ENCODE measurements at regions not wholly inside any gene's neighbourhood (a gene's known extent, or its start where the extent isn't known, plus 50 kb on each side); places are given as distances from the start of the nearest gene placed in this dataset.

- no TSS peak for BruUV-seq (replicated peaks)
- Histone ChIP-seq H3K27ac (ENCODE audit: low read length) (no peak overlapping the region), H3K4me2 (ENCODE audit: low read length) (no peak overlapping the region), H4K20me1 (ENCODE audit: low read length) (no peaks in the 10 kb centered on the region), H3K27me3 (ENCODE audit: low read length) (no peaks in the 10 kb centered on the region), H3K4me1 (ENCODE audit: insufficient read depth, low read length) (peaks cover 13% of the 10 kb centered on the region), H2AFZ (ENCODE audit: low read length) (no peak overlapping the region), H3K4me3 (ENCODE audit: low read length) (no peak overlapping the region), H3K36me3 (ENCODE audit: low read depth, low read length) (no peaks in the 10 kb centered on the region), H3K9me2 (replicated peaks; ENCODE audit: low read length) (no peaks in the 10 kb centered on the region), H3K79me2 (ENCODE audit: low read length) (no peaks in the 10 kb centered on the region), H3K9me3 (ENCODE audit: low read length) (no peaks in the 10 kb centered on the region), H3K9ac (ENCODE audit: low read length) (no peak overlapping the region), H3F3A (ENCODE audit: low read length, unreplicated experiment) (no peaks in the 10 kb centered on the region)
- intact Hi-C loops (cut with micrococcal nuclease): no loop called here
- no peak for TF ChIP-seq CTCF (conservative IDR thresholded peaks at IDR 0.05; ENCODE audit: low read depth, low read length)
- no peak for TF ChIP-seq EZH2 (IDR thresholded peaks at IDR 0.05; ENCODE audit: low read length, unreplicated experiment)
- POLR2A ChIA-PET (ENCODE audit: unreplicated experiment): no interaction called here
- CTCF ChIA-PET: no interaction called here
- ATAC-seq (no peak), DNase-seq (no peak)
Measured at GRCh38 chr1:67983867-67984266, 66.6 kb downstream of the DIRAS3 start.

- no peaks in the 10 kb centered on the region for H3F3A ChIP-seq (ENCODE audit: low read length, unreplicated experiment)
- no peaks in the 10 kb centered on the region for H3K36me3 ChIP-seq (ENCODE audit: low read depth, low read length)
- no peaks in the 10 kb centered on the region for H3K79me2 ChIP-seq (ENCODE audit: low read length)
- peak; percentile 17 for DNase-seq
- H3K4me3 ChIP-seq (ENCODE audit: low read length): no peak overlapping the region
- no peaks in the 10 kb centered on the region for H3K27me3 ChIP-seq (ENCODE audit: low read length)
- no peaks in the 10 kb centered on the region for H3K9me3 ChIP-seq (ENCODE audit: low read length)
- no TSS peak for BruUV-seq (replicated peaks)
- H3K4me2 ChIP-seq (ENCODE audit: low read length): 0 out of 2 replicates have a peak overlapping the region, but pooled peaks have one; percentile 3
- no peaks in the 10 kb centered on the region for H3K9me2 ChIP-seq (replicated peaks; ENCODE audit: low read length)
- POLR2A ChIA-PET (ENCODE audit: unreplicated experiment): interaction anchor here (0.6 kb wide), 1 partner anchor 1363 kb away, joined by 5 read pairs; no protein-coding TSS in a partner anchor
- CTCF ChIA-PET: no interaction called here
- ATAC-seq: peak; percentile 48; the same call in 1 of the 2 replicates
- TF ChIP-seq EZH2 (IDR thresholded peaks at IDR 0.05; ENCODE audit: low read length, unreplicated experiment) (no peak), EZH2phosphoT487 (IDR thresholded peaks at IDR 0.05; ENCODE audit: borderline replicate concordance, low read length) (no peak), CTCF (conservative IDR thresholded peaks at IDR 0.05; ENCODE audit: low read depth, low read length) (no peak)
- H3K27ac ChIP-seq (ENCODE audit: low read length): peak overlapping the region; percentile 60
- H3K9ac ChIP-seq (ENCODE audit: low read length): no peak overlapping the region; the same call in 1 of the 2 replicates
- intact Hi-C loops (cut with micrococcal nuclease): no loop called here
- H4K20me1 ChIP-seq (ENCODE audit: low read length): no peaks in the 10 kb centered on the region
- no peak overlapping the region for H2AFZ ChIP-seq (ENCODE audit: low read length)
- H3K4me1 ChIP-seq (ENCODE audit: insufficient read depth, low read length): peaks cover 18% of the 10 kb centered on the region
Measured at GRCh38 chr1:67980028-67980427, 70.4 kb downstream of the DIRAS3 start.

- H3K27ac ChIP-seq (ENCODE audit: low read length): peak overlapping the region; percentile 60
Measured at GRCh38 chr1:67979532-67979931, 70.9 kb downstream of the DIRAS3 start.

More at GRCh38 chr1:67979532-67979931, 70.9 kb downstream of the DIRAS3 start:
- H3K27me3 ChIP-seq (ENCODE audit: low read length): no peaks in the 10 kb centered on the region
- no peaks in the 10 kb centered on the region for H3K36me3 ChIP-seq (ENCODE audit: low read depth, low read length)
- no peaks in the 10 kb centered on the region for H4K20me1 ChIP-seq (ENCODE audit: low read length)
- CTCF ChIA-PET: interaction anchor here (0.6 kb wide), 1 partner anchor 31 kb away, joined by 4 read pairs; no protein-coding TSS in a partner anchor
- 0 out of 2 replicates have a peak overlapping the region, but pooled peaks have one; percentile 3 for H3K4me2 ChIP-seq (ENCODE audit: low read length)
- no peaks in the 10 kb centered on the region for H3K79me2 ChIP-seq (ENCODE audit: low read length)
- BruUV-seq (replicated peaks): no TSS peak
- no peak overlapping the region; the same call in 1 of the 2 replicates for H3K9ac ChIP-seq (ENCODE audit: low read length)
- no peaks in the 10 kb centered on the region for H3K9me2 ChIP-seq (replicated peaks; ENCODE audit: low read length)
- no peak overlapping the region for H3K4me3 ChIP-seq (ENCODE audit: low read length)
- TF ChIP-seq CTCF (conservative IDR thresholded peaks at IDR 0.05; ENCODE audit: low read depth, low read length) (no peak), EZH2phosphoT487 (IDR thresholded peaks at IDR 0.05; ENCODE audit: borderline replicate concordance, low read length) (no peak), EZH2 (IDR thresholded peaks at IDR 0.05; ENCODE audit: low read length, unreplicated experiment) (no peak)
- intact Hi-C loops (cut with micrococcal nuclease): loop anchor here (1.0 to 5.0 kb wide), 2 partner anchors 9 to 97 kb away; no protein-coding TSS in a partner anchor
- no peaks in the 10 kb centered on the region for H3K9me3 ChIP-seq (ENCODE audit: low read length)
- ATAC-seq (peak; percentile 14), DNase-seq (no peak)
- peaks cover 18% of the 10 kb centered on the region for H3K4me1 ChIP-seq (ENCODE audit: insufficient read depth, low read length)
- POLR2A ChIA-PET (ENCODE audit: unreplicated experiment): interaction anchor here (0.6 to 0.8 kb wide), 2 partner anchors 352 to 1363 kb away, joined by 5 to 7 read pairs; no protein-coding TSS in a partner anchor
- no peak overlapping the region for H2AFZ ChIP-seq (ENCODE audit: low read length)
- H3F3A ChIP-seq (ENCODE audit: low read length, unreplicated experiment): no peaks in the 10 kb centered on the region

Data from PC-3 (cell line).